ENCODE measurements at regions not wholly inside any gene's neighbourhood (a gene's known extent, or its start where the extent isn't known, plus 50 kb on each side); places are given as distances from the start of the nearest gene placed in this dataset.

DNA sequence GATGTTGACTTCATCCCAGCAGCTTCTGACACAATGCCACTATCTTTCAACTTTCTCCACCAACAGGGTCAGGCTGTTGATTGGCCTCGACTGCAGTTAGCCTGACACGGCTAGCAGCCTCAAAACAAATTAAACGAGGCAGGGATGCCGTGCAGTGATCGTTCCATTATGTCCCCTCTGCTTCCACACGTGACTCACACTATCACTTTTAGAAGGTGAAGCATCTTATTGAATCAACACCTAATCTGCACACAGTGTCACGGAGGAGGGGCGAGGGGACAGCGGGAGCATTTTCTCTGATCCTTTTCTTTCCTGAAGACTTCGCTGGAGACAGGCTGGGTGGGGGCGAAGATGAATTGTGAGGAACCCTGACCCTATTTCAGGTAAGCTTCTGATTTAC lies 241.9 kb upstream of the ZNF507 start (continued):
- TF ChIP-seq EP300 (IDR thresholded peaks at IDR 0.05; ENCODE audit: low read depth in 2 of 2, low read length in 2 of 2) (no peak), EP300 (CRISPR knock-in tag; IDR thresholded peaks at IDR 0.05; ENCODE audit: borderline replicate concordance) (no peak), ARID2 (CRISPR knock-in tag; IDR thresholded peaks at IDR 0.05; ENCODE audit: borderline replicate concordance) (no peak), ZNF605 (CRISPR knock-in tag; IDR thresholded peaks at IDR 0.05) (no peak), ATM (IDR thresholded peaks at IDR 0.05; ENCODE audit: borderline replicate concordance) (no peak), ZZZ3 (CRISPR knock-in tag; IDR thresholded peaks at IDR 0.05; ENCODE audit: borderline replicate concordance) (no peak)

DNA sequence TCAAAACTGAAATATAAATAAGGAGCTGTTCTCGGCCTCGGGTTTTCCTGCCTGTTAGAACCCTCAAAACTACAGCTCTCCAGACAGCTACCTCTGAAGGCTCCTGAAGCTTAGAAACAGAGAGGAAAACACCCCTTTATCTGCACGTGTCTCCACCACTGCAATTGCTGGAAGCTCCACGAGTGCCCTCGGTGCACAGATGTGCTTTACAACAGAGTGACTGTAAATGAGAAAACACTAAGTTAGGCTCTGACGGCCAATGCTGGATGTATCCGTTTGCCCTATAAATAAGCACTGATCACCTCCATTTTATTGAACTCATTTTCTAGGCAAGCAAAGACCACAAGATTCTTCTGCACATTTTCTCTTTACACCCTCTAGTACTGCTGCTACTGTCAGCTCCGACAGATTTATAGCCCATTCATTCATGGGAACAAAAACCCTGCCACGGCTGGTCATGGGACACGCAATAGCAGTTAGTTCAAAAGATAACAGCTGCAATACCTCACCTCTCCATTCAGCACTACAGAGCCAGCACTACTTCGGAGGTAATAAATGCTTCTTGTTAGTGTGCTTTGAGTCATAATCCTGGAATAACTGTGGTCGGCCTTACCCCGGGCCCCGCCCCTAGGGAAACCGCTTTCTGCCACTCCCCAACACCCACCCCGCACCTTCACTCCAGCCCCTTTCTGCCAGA lies 241.1 kb upstream of the ZNF507 start:
- 10% methylated on average over 15 of the region's 16 CpGs for WGBS (ENCODE audit: low lambda C conversion rate)
- DNase-seq (ENCODE audit: low spot score) (no peak), FAIRE-seq (no peak), ATAC-seq (peak; percentile 35; the same call in 1 of the 3 replicates)
- Histone ChIP-seq H2AFZ (ENCODE audit: low read length) (no peak overlapping the region), H3K4me3 (replicated peaks in 1 of 3; ENCODE audit: insufficient read depth in 1 of 3, low read depth in 2 of 3, low read length in 3 of 3) (no peak overlapping the region), H4K20me1 (ENCODE audit: insufficient read depth, low read length) (no peaks in the 10 kb centered on the region), H3K27me3 (ENCODE audit: control insufficient read depth in 1 of 2, insufficient read depth in 2 of 2, low read length in 2 of 2) (peaks cover 0 to 7% of the 10 kb centered on the region in 2 experiments; a peak in 1 of 5 replicates), H3K4me2 (ENCODE audit: low read depth, low read length) (no peak overlapping the region), H3K4me1 (ENCODE audit: insufficient read depth, low read length) (no peaks in the 10 kb centered on the region), H3K79me2 (ENCODE audit: insufficient read depth, low read length) (no peaks in the 10 kb centered on the region), H3K27ac (ENCODE audit: extremely low read length, insufficient read depth, low read length) (no peak overlapping the region), H3K36me3 (replicated peaks in 1 of 2; ENCODE audit: control insufficient read depth in 1 of 2, insufficient read depth in 2 of 2, low read length in 2 of 2) (no peaks in the 10 kb centered on the region), H3K9me3 (ENCODE audit: low read length) (peaks cover 22% of the 10 kb centered on the region), H3K9ac (ENCODE audit: insufficient read depth, low read depth, low read length) (no peak overlapping the region)
- ChIA-PET POLR2A (no interaction called here), CTCF (ENCODE audit: low intra/inter-chr PET ratio, low total read pairs) (no interaction called here)
- intact Hi-C loops (cut with micrococcal nuclease; ENCODE audit: unreplicated experiment) (no loop called here), in situ Hi-C loops (cut with HindIII; ENCODE audit: extremely low pct_ligation_motif_present, low pct_unique_long_range_greater_than_20kb) (no loop called here)
- no TSS peak for BruUV-seq (replicated peaks)
- TF ChIP-seq ADNP (CRISPR knock-in tag; IDR thresholded peaks at IDR 0.05) (no peak), ZNF7 (CRISPR knock-in tag; IDR thresholded peaks at IDR 0.05) (no peak), SMAD1 (CRISPR knock-in tag; IDR thresholded peaks at IDR 0.05; ENCODE audit: borderline replicate concordance, low read depth) (no peak), ARID2 (CRISPR knock-in tag; IDR thresholded peaks at IDR 0.05; ENCODE audit: borderline replicate concordance) (no peak), ZNF382 (CRISPR knock-in tag; IDR thresholded peaks at IDR 0.05; ENCODE audit: borderline replicate concordance) (no peak), SRF (IDR thresholded peaks at IDR 0.05; ENCODE audit: low read depth, low read length) (no peak), SIN3B (IDR thresholded peaks at IDR 0.05; ENCODE audit: low read length) (no peak), SOX6 (IDR thresholded peaks at IDR 0.05) (no peak), SOX6 (CRISPR knock-in tag; IDR thresholded peaks at IDR 0.05) (no peak), TBL1XR1 (IDR thresholded peaks at IDR 0.05; ENCODE audit: borderline replicate concordance, low read length, partially characterized antibody) (no peak), MTF2 (CRISPR knock-in tag; IDR thresholded peaks at IDR 0.05; ENCODE audit: borderline replicate concordance) (no peak), TMF1 (CRISPR knock-in tag; IDR thresholded peaks at IDR 0.05; ENCODE audit: low read depth) (no peak), HMG20B (CRISPR knock-in tag; conservative IDR thresholded peaks at IDR 0.05) (no peak), POGZ (CRISPR knock-in tag; IDR thresholded peaks at IDR 0.05) (no peak), NFRKB (IDR thresholded peaks at IDR 0.05) (no peak), AKAP8 (CRISPR knock-in tag; IDR thresholded peaks at IDR 0.05) (no peak)
- TF ChIP-seq, protein P1, sequence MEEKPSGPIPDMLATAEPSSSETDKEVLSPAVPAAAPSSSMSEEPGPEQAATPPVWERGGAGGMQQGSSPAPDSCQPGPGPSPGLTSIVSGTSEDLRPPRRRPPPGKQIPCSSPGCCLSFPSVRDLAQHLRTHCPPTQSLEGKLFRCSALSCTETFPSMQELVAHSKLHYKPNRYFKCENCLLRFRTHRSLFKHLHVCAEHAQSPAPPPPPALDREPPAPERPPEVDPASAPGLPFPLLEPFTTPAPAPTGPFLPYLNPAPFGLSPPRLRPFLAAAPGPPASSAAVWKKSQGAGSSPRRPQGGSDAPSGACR (CRISPR knock-in tag; IDR thresholded peaks at IDR 0.05) = no peak
- TF ChIP-seq, protein P2, sequence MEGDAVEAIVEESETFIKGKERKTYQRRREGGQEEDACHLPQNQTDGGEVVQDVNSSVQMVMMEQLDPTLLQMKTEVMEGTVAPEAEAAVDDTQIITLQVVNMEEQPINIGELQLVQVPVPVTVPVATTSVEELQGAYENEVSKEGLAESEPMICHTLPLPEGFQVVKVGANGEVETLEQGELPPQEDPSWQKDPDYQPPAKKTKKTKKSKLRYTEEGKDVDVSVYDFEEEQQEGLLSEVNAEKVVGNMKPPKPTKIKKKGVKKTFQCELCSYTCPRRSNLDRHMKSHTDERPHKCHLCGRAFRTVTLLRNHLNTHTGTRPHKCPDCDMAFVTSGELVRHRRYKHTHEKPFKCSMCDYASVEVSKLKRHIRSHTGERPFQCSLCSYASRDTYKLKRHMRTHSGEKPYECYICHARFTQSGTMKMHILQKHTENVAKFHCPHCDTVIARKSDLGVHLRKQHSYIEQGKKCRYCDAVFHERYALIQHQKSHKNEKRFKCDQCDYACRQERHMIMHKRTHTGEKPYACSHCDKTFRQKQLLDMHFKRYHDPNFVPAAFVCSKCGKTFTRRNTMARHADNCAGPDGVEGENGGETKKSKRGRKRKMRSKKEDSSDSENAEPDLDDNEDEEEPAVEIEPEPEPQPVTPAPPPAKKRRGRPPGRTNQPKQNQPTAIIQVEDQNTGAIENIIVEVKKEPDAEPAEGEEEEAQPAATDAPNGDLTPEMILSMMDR (CRISPR knock-in tag; IDR thresholded peaks at IDR 0.05) = no peak

Measured in HepG2 (cell line).